Neural progenitor cell (in vitro differentiated cells): ENCODE measurements at regions not wholly inside any gene's neighbourhood (a gene's known extent, or its start where the extent isn't known, plus 50 kb on each side); places are given as distances from the start of the nearest gene placed in this dataset.

ENCODE experiments used
- DNase-seq: peaks from one replicate; pipeline ENCODE4 v3.0.0-alpha.2; 2016; ENCODE audit warnings: low spot score
- H2AFZ ChIP-seq: fragments of 200-600 bp; sonication (generic); replicated peaks from 2 replicates; pipeline ENCODE4 v1.6.1; 2016; ENCODE audit warnings: antibody characterized with exemption
- H3F3A ChIP-seq: fragments of 200-600 bp; sonication (generic); 2 replicates; pipeline ENCODE4 v1.6.1; 2016; ENCODE audit warnings: antibody characterized with exemption, low read depth
- H3K27ac ChIP-seq: fragments of 200-600 bp; sonication (generic); 2 replicates; pipeline ENCODE4 v1.5.1; 2016; ENCODE audit warnings: mild to moderate bottlenecking
- H3K27me3 ChIP-seq: fragments of 200-600 bp; sonication (generic); 2 replicates; pipeline ENCODE4 v1.6.1; 2016; ENCODE audit warnings: mild to moderate bottlenecking, moderate library complexity
- H3K36me3 ChIP-seq: fragments of 200-600 bp; sonication (generic); 2 replicates; pipeline ENCODE4 v1.5.1; 2016
- H3K4me1 ChIP-seq: fragments of 200-600 bp; sonication (generic); 2 replicates; pipeline ENCODE4 v1.6.1; 2016; ENCODE audit warnings: mixed run types
- H3K4me2 ChIP-seq: fragments of 200-600 bp; sonication (generic); 2 replicates; pipeline ENCODE4 v1.6.1; 2016
- H3K4me3 ChIP-seq: fragments of 200-600 bp; sonication (generic); 2 replicates; pipeline ENCODE4 v1.5.1; 2016
- H3K79me2 ChIP-seq: fragments of 200-600 bp; sonication (generic); 2 replicates; pipeline ENCODE4 v1.6.1; 2016; ENCODE audit warnings: low read depth
- H3K9ac ChIP-seq: fragments of 200-600 bp; sonication (generic); 2 replicates; pipeline ENCODE4 v1.6.1; 2016
- H3K9me3 ChIP-seq: fragments of 200-600 bp; sonication (generic); 2 replicates; pipeline ENCODE4 v1.5.1; 2016; ENCODE audit warnings: low read depth
- H4K20me1 ChIP-seq: fragments of 200-600 bp; sonication (generic); 2 replicates; pipeline ENCODE4 v1.6.1; 2016; ENCODE audit warnings: low read depth
- H3K27ac Mint-ChIP-seq: 3 replicates; pipeline ENCODE4 v1.8.0; 2021; ENCODE audit warnings: mixed read lengths
- H3K27me3 Mint-ChIP-seq: 2 replicates; pipeline ENCODE4 v1.8.0; 2022; ENCODE audit warnings: low read depth, mild to moderate bottlenecking, inconsistent platforms, moderate library complexity, mixed read lengths; ENCODE audit not compliant: insufficient read depth
- H3K36me3 Mint-ChIP-seq: 3 replicates; pipeline ENCODE4 v1.8.0; 2021; ENCODE audit warnings: mixed read lengths
- H3K4me1 Mint-ChIP-seq: 3 replicates; pipeline ENCODE4 v1.8.0; 2021; ENCODE audit warnings: mixed read lengths
- H3K4me3 Mint-ChIP-seq: 3 replicates; pipeline ENCODE4 v1.8.0; 2021; ENCODE audit warnings: mild to moderate bottlenecking, moderate library complexity, mixed read lengths
- H3K9me3 Mint-ChIP-seq: 3 replicates; pipeline ENCODE4 v1.8.0; 2020; ENCODE audit warnings: mixed read lengths
- EZH2 ChIP-seq: fragments of 200-600 bp; sonication (generic); IDR thresholded peaks from 2 replicates; pipeline ENCODE4 v1.6.1; 2017; ENCODE audit warnings: antibody characterized with exemption, mild to moderate bottlenecking, moderate library complexity
- EZH2phosphoT487 ChIP-seq: fragments of 200-600 bp; sonication (generic); IDR thresholded peaks from 2 replicates; pipeline ENCODE4 v1.6.1; 2017; ENCODE audit warnings: antibody characterized with exemption
- TF ChIP-seq, protein P1 (sequence below): fragments of 200-600 bp; sonication (generic); IDR thresholded peaks from 2 replicates; pipeline ENCODE4 v1.5.1; 2017; ENCODE audit warnings: antibody characterized with exemption, mild to moderate bottlenecking

DNA sequence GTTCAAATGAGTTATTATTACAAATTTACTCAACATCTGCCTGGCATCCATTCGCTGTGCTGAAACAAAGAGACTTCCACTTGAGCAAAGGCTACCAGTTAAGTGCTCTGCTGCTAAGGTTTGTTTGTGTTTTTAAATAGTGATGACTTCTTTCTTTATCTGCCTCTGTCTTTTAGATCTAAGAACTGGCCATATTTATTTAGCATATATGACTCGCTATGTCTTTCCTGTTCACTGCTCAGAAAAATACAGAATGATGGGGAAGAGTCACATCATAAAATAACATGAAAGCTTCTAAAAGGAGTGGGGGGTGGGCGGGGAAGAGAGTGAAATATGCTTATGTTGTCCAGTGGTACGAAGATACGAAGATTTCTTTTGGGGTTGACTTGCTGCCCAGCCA, 322.2 kb downstream of the GPAT3 start:
- Histone ChIP-seq H3K79me2 (no peaks in the 10 kb centered on the region), H3K4me1 (peaks cover 11% of the 10 kb centered on the region), H3K4me3 (no peak overlapping the region), H3F3A (no peaks in the 10 kb centered on the region), H3K9ac (no peak overlapping the region), H3K9me3 (no peaks in the 10 kb centered on the region), H3K27me3 (peaks cover 5% of the 10 kb centered on the region), H3K36me3 (no peaks in the 10 kb centered on the region), H3K27ac (no peak overlapping the region), H4K20me1 (no peaks in the 10 kb centered on the region), H2AFZ (no peak overlapping the region), H3K4me2 (no peak overlapping the region)
- no peak overlapping the region for H3K27ac Mint-ChIP-seq
- H3K9me3 Mint-ChIP-seq: no peaks in the 10 kb centered on the region
- H3K36me3 Mint-ChIP-seq: no peaks in the 10 kb centered on the region
- no peak for TF ChIP-seq EZH2
- TF ChIP-seq, protein P1, sequence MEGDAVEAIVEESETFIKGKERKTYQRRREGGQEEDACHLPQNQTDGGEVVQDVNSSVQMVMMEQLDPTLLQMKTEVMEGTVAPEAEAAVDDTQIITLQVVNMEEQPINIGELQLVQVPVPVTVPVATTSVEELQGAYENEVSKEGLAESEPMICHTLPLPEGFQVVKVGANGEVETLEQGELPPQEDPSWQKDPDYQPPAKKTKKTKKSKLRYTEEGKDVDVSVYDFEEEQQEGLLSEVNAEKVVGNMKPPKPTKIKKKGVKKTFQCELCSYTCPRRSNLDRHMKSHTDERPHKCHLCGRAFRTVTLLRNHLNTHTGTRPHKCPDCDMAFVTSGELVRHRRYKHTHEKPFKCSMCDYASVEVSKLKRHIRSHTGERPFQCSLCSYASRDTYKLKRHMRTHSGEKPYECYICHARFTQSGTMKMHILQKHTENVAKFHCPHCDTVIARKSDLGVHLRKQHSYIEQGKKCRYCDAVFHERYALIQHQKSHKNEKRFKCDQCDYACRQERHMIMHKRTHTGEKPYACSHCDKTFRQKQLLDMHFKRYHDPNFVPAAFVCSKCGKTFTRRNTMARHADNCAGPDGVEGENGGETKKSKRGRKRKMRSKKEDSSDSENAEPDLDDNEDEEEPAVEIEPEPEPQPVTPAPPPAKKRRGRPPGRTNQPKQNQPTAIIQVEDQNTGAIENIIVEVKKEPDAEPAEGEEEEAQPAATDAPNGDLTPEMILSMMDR: no peak
- TF ChIP-seq EZH2phosphoT487: no peak
- H3K4me3 Mint-ChIP-seq: no peak overlapping the region
- DNase-seq: no peak
- peaks cover 7% of the 10 kb centered on the region for H3K27me3 Mint-ChIP-seq
- peaks cover 15% of the 10 kb centered on the region for H3K4me1 Mint-ChIP-seq

DNA sequence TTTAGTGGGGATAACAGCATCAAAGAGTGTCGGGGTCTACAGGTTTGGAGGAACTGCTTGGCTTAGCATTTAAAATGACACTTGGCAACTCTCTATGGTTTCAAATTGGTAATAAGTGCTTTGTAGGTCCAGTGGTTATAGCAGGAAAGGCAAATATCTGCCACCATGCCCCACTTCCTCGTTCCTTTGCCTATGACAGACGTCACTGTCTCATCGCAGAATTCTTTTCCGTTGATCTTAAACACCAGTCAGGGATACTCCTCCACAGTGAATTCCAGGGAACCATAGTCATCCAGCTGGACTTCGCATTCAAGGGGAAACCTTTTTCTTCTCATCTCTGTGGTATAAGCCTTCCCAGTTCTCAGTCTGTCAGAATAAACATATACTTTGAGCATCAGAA, 319.1 kb downstream of the GPAT3 start:
- Mint-ChIP-seq H3K36me3 (no peaks in the 10 kb centered on the region), H3K9me3 (no peaks in the 10 kb centered on the region), H3K27ac (no peak overlapping the region), H3K4me3 (no peak overlapping the region), H3K27me3 (no peaks in the 10 kb centered on the region), H3K4me1 (peaks cover 29% of the 10 kb centered on the region)
- H3K27ac ChIP-seq: no peak overlapping the region
- no peaks in the 10 kb centered on the region for H4K20me1 ChIP-seq
- no peak overlapping the region for H3K4me3 ChIP-seq
- H3K27me3 ChIP-seq: no peaks in the 10 kb centered on the region
- no peaks in the 10 kb centered on the region for H3K36me3 ChIP-seq
- TF ChIP-seq EZH2 (no peak), EZH2phosphoT487 (no peak)
- TF ChIP-seq, protein P1: no peak
- H3K79me2 ChIP-seq: no peaks in the 10 kb centered on the region
- no peak for DNase-seq
- H3K9me3 ChIP-seq: no peaks in the 10 kb centered on the region
- peaks cover 15% of the 10 kb centered on the region for H3K4me1 ChIP-seq
- H3K9ac ChIP-seq: no peak overlapping the region
- H2AFZ ChIP-seq: no peak overlapping the region
- no peak overlapping the region for H3K4me2 ChIP-seq
- no peaks in the 10 kb centered on the region for H3F3A ChIP-seq

DNA sequence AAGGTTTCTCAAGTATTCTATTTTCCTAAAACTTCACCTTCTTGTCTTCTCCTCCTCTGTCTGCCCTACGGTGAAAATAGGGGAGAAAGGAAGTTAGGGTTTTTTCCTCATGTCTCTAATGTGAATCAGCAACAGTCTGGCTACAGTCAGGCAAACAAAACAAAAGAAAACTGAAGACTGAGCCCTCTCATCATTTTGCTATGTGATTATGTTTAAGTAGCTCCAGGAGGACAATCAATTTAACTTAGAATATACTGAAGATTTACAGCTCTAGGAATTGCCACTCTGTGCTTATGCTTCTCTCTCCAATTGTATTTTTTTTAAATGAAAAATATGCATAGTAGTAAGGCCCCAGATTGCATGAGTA, 316.2 kb downstream of the GPAT3 start:
- Histone ChIP-seq H3F3A (no peaks in the 10 kb centered on the region), H3K9ac (no peak overlapping the region), H3K27me3 (no peaks in the 10 kb centered on the region), H3K4me1 (peaks cover 9% of the 10 kb centered on the region), H3K79me2 (no peaks in the 10 kb centered on the region), H3K27ac (no peak overlapping the region), H4K20me1 (no peaks in the 10 kb centered on the region), H3K4me3 (no peak overlapping the region), H3K4me2 (no peak overlapping the region), H2AFZ (no peak overlapping the region), H3K9me3 (no peaks in the 10 kb centered on the region), H3K36me3 (no peaks in the 10 kb centered on the region)
- Mint-ChIP-seq H3K27me3 (no peaks in the 10 kb centered on the region), H3K36me3 (no peaks in the 10 kb centered on the region), H3K9me3 (peaks cover 2% of the 10 kb centered on the region), H3K4me3 (no peak overlapping the region), H3K27ac (no peak overlapping the region), H3K4me1 (peaks cover 27% of the 10 kb centered on the region)
- no peak for DNase-seq
- TF ChIP-seq EZH2 (no peak), EZH2phosphoT487 (no peak)
- TF ChIP-seq, protein P1: no peak
